Activated B cell treated with CpG ODN at 0.5 μM for 24 hours (primary cell): ENCODE measurements at regions not wholly inside any gene's neighbourhood (a gene's known extent, or its start where the extent isn't known, plus 50 kb on each side); places are given as distances from the start of the nearest gene placed in this dataset.

Experiments
- ATAC-seq: fragments of 200-7000 bp; cut with Tn5 transposase; one replicate; pipeline ENCODE4 v1.10.0; 2021; ENCODE audit warnings: low read depth, mild to moderate bottlenecking, moderate library complexity
- CTCF ChIA-PET: fragments of 350-600 bp; sonication (Branson Sonifier 250); formaldehyde crosslinking; loops from one replicate; lab custom pipeline; 2021; ENCODE audit warnings: antibody characterized with exemption; lab: Charles Lee
- POLR2A ChIA-PET: fragments of 350-600 bp; sonication (Branson Sonifier 250); formaldehyde crosslinking; loops from one replicate; lab custom pipeline; 2021; ENCODE audit warnings: antibody characterized with exemption; lab: Charles Lee
- DNase-seq: peaks from one replicate; pipeline ENCODE4 v3.0.0; 2022
- H3K27ac Mint-ChIP-seq: one replicate; pipeline ENCODE4 v1.8.0; 2020; ENCODE audit warnings: mixed read lengths
- H3K27me3 Mint-ChIP-seq: one replicate; pipeline ENCODE4 v1.8.0; 2021; ENCODE audit warnings: mixed read lengths
- H3K36me3 Mint-ChIP-seq: one replicate; pipeline ENCODE4 v1.8.0; 2021; ENCODE audit warnings: low read depth, mixed read lengths
- H3K4me1 Mint-ChIP-seq: one replicate; pipeline ENCODE4 v1.8.0; 2021; ENCODE audit warnings: mixed read lengths
- H3K4me3 Mint-ChIP-seq: one replicate; pipeline ENCODE4 v1.8.0; 2020; ENCODE audit warnings: mild to moderate bottlenecking, mixed read lengths
- H3K9me3 Mint-ChIP-seq: one replicate; pipeline ENCODE4 v1.8.0; 2020; ENCODE audit warnings: mixed read lengths
- CTCF ChIP-seq: fragments of 200-600 bp; IDR thresholded peaks from one replicate; pipeline ENCODE4 v1.8.0; 2022; ENCODE audit warnings: antibody characterized with exemption, mild to moderate bottlenecking
- intact Hi-C: fragments of 100-400 bp; cut with micrococcal nuclease; formaldehyde crosslinking; loops from one replicate; pipeline ENCODE4 v1.15.1; 2024

GRCh38 chr2:47300609-47301276 lies 68.4 kb upstream of the EPCAM start:
- ATAC-seq (peak; percentile 85), DNase-seq (no peak)
- intact Hi-C loops, result loop anchor here (1.0 kb wide), 2 partner anchors 10 to 23 kb away; no protein-coding TSS in a partner anchor
- Mint-ChIP-seq H3K4me3 (peak overlapping the region; percentile 61), H3K4me1 (peaks cover 36% of the 10 kb centered on the region), H3K9me3 (no peaks in the 10 kb centered on the region), H3K36me3 (no peaks in the 10 kb centered on the region), H3K27ac (peak overlapping the region; percentile 66), H3K27me3 (peaks cover 4% of the 10 kb centered on the region)
- ChIA-PET CTCF (interaction anchor here (0.5 to 3.2 kb wide), 6 partner anchors 10 to 318 kb away, joined by 3 to 14 read pairs (median 4); no protein-coding TSS in a partner anchor), POLR2A (interaction anchor here (0.6 to 2.1 kb wide), 17 partner anchors 9 to 425 kb away, joined by 3 to 28 read pairs (median 3); partner anchors contain the start of genes MCFD2 and MSH2)
- TF ChIP-seq CTCF, result no peak

- peak overlapping the region; percentile 66 for H3K27ac Mint-ChIP-seq
- CTCF ChIA-PET, result interaction anchor here (0.5 to 3.2 kb wide), 4 partner anchors 13 to 212 kb away, joined by 4 to 14 read pairs (median 4); no protein-coding TSS in a partner anchor
These were observed 69.0 kb upstream of the EPCAM start for GRCh38 chr2:47300081-47300480.

DNA sequence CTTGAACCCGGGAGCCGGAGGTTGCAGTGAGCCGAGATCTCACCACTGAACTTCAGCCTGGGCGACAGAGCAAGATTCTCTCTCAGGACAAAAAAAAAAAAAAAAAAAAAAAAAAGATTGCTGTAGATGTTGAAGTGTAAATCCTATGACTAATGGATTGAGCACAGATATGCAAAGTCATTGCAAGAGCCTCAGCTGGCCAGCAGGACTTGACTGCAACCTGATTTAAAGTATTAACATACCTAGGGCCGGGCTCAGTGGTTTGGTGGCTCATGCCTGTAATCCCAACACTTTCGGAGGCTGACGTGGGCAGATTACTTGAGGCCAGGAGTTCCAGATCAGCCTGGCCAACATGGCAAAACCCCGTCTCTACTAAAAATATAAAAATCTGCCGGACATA lies 69.6 kb upstream of the EPCAM start:
- no peak for ATAC-seq
- Mint-ChIP-seq H3K9me3 (no peaks in the 10 kb centered on the region), H3K27ac (no peak overlapping the region), H3K4me1 (peaks cover 36% of the 10 kb centered on the region), H3K36me3 (no peaks in the 10 kb centered on the region), H3K4me3 (no peak overlapping the region), H3K27me3 (no peaks in the 10 kb centered on the region)
- ChIA-PET POLR2A (interaction anchor here (0.6 to 0.7 kb wide), 2 partner anchors 355 to 437 kb away, joined by 6 to 8 read pairs; no protein-coding TSS in a partner anchor), CTCF (interaction anchor here (1.5 to 3.2 kb wide), 2 partner anchors 23 to 28 kb away, joined by 4 to 14 read pairs; no protein-coding TSS in a partner anchor)
- TF ChIP-seq CTCF, result no peak
- no peak for DNase-seq
- intact Hi-C loops, result no loop called here

More at GRCh38 chr2:47300081-47300480, 69.0 kb upstream of the EPCAM start:
- Mint-ChIP-seq H3K36me3 (no peaks in the 10 kb centered on the region), H3K4me1 (peaks cover 36% of the 10 kb centered on the region), H3K4me3 (peak overlapping the region; percentile 61), H3K9me3 (no peaks in the 10 kb centered on the region), H3K27me3 (peaks cover 2% of the 10 kb centered on the region)
- POLR2A ChIA-PET, result interaction anchor here (0.6 to 2.1 kb wide), 9 partner anchors 10 to 425 kb away, joined by 3 to 28 read pairs (median 3); partner anchors contain the start of genes MCFD2 and MSH2
- intact Hi-C loops, result loop anchor here (1.0 kb wide), 2 partner anchors 10 to 23 kb away; no protein-coding TSS in a partner anchor
- TF ChIP-seq CTCF, result no peak
- no peak for ATAC-seq
- DNase-seq, result no peak

DNA sequence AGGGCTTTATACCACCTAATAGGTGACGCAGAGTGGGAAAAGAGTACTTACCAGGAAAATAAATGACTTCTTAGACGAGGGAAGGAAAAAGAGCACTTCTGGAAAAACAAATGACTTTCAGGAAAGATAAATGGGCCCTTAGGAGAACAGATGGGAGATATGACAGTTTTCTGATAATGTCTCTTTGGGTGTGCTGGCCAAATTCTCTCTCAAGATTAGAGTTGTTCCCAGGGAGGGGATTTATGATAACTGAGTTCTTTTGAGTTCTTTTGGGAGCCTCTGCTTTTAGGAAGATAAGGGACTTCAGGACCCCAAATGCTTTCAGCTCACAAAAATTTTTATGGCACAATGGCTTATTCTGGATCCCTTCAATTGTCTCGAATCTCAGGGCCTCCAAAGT lies 70.3 kb upstream of the EPCAM start:
- Mint-ChIP-seq H3K36me3 (no peaks in the 10 kb centered on the region), H3K27me3 (no peaks in the 10 kb centered on the region), H3K9me3 (no peaks in the 10 kb centered on the region), H3K27ac (no peak overlapping the region), H3K4me1 (peaks cover 34% of the 10 kb centered on the region), H3K4me3 (no peak overlapping the region)
- CTCF ChIA-PET, result no interaction called here
- no peak for ATAC-seq
- intact Hi-C loops, result no loop called here
- DNase-seq, result no peak
- POLR2A ChIA-PET, result interaction anchor here (0.7 kb wide), 2 partner anchors 118 to 436 kb away, joined by 4 to 6 read pairs; no protein-coding TSS in a partner anchor
- no peak for TF ChIP-seq CTCF

DNA sequence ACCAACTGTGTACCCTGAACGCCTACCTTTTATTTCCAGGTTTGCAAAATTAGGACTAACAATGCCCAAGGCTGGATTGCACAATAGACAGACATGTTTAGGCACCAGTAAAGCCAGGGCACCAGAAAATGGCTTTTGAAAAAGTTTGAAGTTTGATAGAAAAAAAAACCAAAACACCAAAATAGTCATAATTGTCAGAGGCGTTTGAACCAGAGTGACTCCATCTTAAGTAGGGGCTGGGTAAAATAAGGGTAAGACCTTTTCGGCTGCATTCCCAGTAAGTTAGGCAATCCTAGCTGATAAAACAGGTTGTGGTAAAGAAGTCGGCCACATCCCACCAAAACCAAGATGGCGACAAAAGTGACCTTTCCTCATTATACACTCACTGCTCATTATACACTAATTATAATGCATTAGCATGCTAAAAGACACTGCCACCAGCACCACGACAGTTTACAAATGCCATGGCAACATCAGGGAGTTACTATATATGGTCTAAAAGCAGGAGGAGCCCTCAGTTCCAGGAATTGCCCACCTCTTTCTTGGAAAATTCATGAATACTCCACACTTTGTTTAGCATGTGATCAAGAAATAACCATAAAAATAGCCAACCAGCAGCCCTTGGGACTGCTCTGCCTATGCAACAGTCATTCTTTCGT lies 71.2 kb upstream of the EPCAM start:
- no peak overlapping the region for H3K4me3 Mint-ChIP-seq
- intact Hi-C loops, result no loop called here
- no peak for TF ChIP-seq CTCF
- H3K36me3 Mint-ChIP-seq, result no peaks in the 10 kb centered on the region
- ATAC-seq (no peak), DNase-seq (no peak)
- CTCF ChIA-PET, result no interaction called here
- H3K4me1 Mint-ChIP-seq, result peaks cover 28% of the 10 kb centered on the region
- H3K27ac Mint-ChIP-seq, result no peak overlapping the region
- H3K9me3 Mint-ChIP-seq, result no peaks in the 10 kb centered on the region
- no peaks in the 10 kb centered on the region for H3K27me3 Mint-ChIP-seq
- POLR2A ChIA-PET, result no interaction called here
